T-helper 9 cell (primary cell): ENCODE measurements at regions not wholly inside any gene's neighbourhood (a gene's known extent, or its start where the extent isn't known, plus 50 kb on each side); places are given as distances from the start of the nearest gene placed in this dataset.
"Not testable (repeated sequence)": the region's sequence is repeated elsewhere in the genome, so short reads cannot be mapped to it uniquely, and the experiment has no call there.

Source experiments
- DNase-seq: peaks from one replicate; pipeline ENCODE4 v3.0.0-alpha.2; 2020

- DNase-seq = no peak
Measured at GRCh38 chr20:56730003-56730402, 100.9 kb downstream of the TFAP2C start.

- no peak for DNase-seq
Measured at GRCh38 chr20:56730996-56731395, 101.9 kb downstream of the TFAP2C start.

GRCh38 chr20:56731476-56731875 is 102.4 kb downstream of the TFAP2C start:
- DNase-seq = no peak

GRCh38 chr20:56733967-56734366 is 104.9 kb downstream of the TFAP2C start:
- no peak for DNase-seq

- no peak for DNase-seq
Measured at GRCh38 chr20:56735084-56735642, 106.1 kb downstream of the TFAP2C start.

GRCh38 chr20:56736285-56736857 is 107.3 kb downstream of the TFAP2C start:
- no peak for DNase-seq

GRCh38 chr20:56744325-56744821 is 115.3 kb downstream of the TFAP2C start:
- not testable (repeated sequence) for DNase-seq

GRCh38 chr20:56748476-56749377 is 119.6 kb downstream of the TFAP2C start:
- no peak for DNase-seq

GRCh38 chr20:56750430-56750829 is 121.3 kb downstream of the TFAP2C start:
- no peak for DNase-seq

GRCh38 chr20:56752274-56752673 is 123.2 kb downstream of the TFAP2C start:
- DNase-seq = no peak

GRCh38 chr20:56755201-56755600 is 126.1 kb downstream of the TFAP2C start:
- no peak for DNase-seq

GRCh38 chr20:56756658-56757057 is 127.6 kb downstream of the TFAP2C start:
- DNase-seq = not testable (repeated sequence)

GRCh38 chr20:56758706-56759105 is 129.6 kb downstream of the TFAP2C start:
- no peak for DNase-seq

GRCh38 chr20:56759741-56760278 is 130.7 kb downstream of the TFAP2C start:
- DNase-seq = no peak

- DNase-seq = no peak
Measured at GRCh38 chr20:56760610-56761009, 131.5 kb downstream of the TFAP2C start.

- DNase-seq = no peak
Measured at GRCh38 chr20:56761393-56761792, 132.3 kb downstream of the TFAP2C start.

GRCh38 chr20:56762401-56762800 is 133.3 kb downstream of the TFAP2C start:
- no peak for DNase-seq

- no peak for DNase-seq
Measured at GRCh38 chr20:56762829-56763228, 133.7 kb downstream of the TFAP2C start.

- no peak for DNase-seq
Measured at GRCh38 chr20:56764671-56765070, 135.6 kb downstream of the TFAP2C start.

- DNase-seq = no peak
Measured at GRCh38 chr20:56765172-56766073, 136.3 kb downstream of the TFAP2C start.

- DNase-seq = no peak
Measured at GRCh38 chr20:56766528-56766927, 137.4 kb downstream of the TFAP2C start.

GRCh38 chr20:56769921-56770600 is 141.0 kb downstream of the TFAP2C start:
- no peak for DNase-seq
